GM12878 (cell line): ENCODE measurements at regions not wholly inside any gene's neighbourhood (a gene's known extent, or its start where the extent isn't known, plus 50 kb on each side); places are given as distances from the start of the nearest gene placed in this dataset.
A peak's percentile ranks its signal among the peaks of the same experiment; 100 is the strongest.

Experiments
- ATAC-seq: fragments of 200-7000 bp; cut with Tn5 transposase; 3 replicates; pipeline ENCODE4 v1.9.1; 2020; ENCODE audit warnings: mild to moderate bottlenecking, moderate library complexity
- BruUV-seq: library from RNA; stranded (reverse); fragments of 400-500 nt; replicated peaks from 2 replicates; lab custom pipeline; 2021; lab: Mats Ljungman, UMichigan
- CTCF ChIA-PET: fragments of 300-600 bp; sonication (Branson Sonifier 250); formaldehyde crosslinking; extraction: SDS; loops from one replicate; lab custom pipeline; 2021; ENCODE audit warnings: inconsistent platforms; lab: Yijun Ruan, JAX
- POLR2A ChIA-PET: fragments of 350-600 bp; formaldehyde crosslinking; extraction: SDS; loops from one replicate; lab custom pipeline; 2021; ENCODE audit warnings: inconsistent platforms; lab: Charles Lee
- RAD21 ChIA-PET: fragments of 300-600 bp; sonication (Branson Sonifier 250); formaldehyde crosslinking; loops from one replicate; lab custom pipeline; 2023; ENCODE audit warnings: antibody characterized with exemption; ENCODE audit not compliant: unreplicated experiment; lab: Charles Lee
- SMC1A ChIA-PET: fragments of 300-600 bp; sonication (Branson Sonifier 250); formaldehyde crosslinking; loops from one replicate; lab custom pipeline; 2023; ENCODE audit not compliant: unreplicated experiment, uncharacterized antibody; lab: Charles Lee
- DNase-seq: peaks from one replicate; pipeline ENCODE4 v3.0.0-alpha.2; 2011; ENCODE audit warnings: low read depth, low spot score
- FAIRE-seq: peaks from 3 replicates; lab custom pipeline; 2011; peaks lifted over from hg19 to GRCh38; lab: Jason Lieb, UNC
- H2AFZ ChIP-seq: 2 replicates; pipeline ENCODE4 v1.6.0; 2011; ENCODE audit warnings: low read depth, low read length, control low read depth; ENCODE audit not compliant: control insufficient read depth
- H3K27ac ChIP-seq: 2 replicates; pipeline ENCODE4 v1.5.1; 2011; ENCODE audit warnings: control low read depth; ENCODE audit not compliant: control insufficient read depth, insufficient read depth
- H3K27me3 ChIP-seq, 2 experiments: replicated peaks in 1 of 2; 2 replicates each; pipeline versions ENCODE4 v1.6.0 to v1.6.1; 2011; ENCODE audit warnings: low read length in 1 of 2; ENCODE audit not compliant: control insufficient read depth in 2 of 2, insufficient read depth in 2 of 2
- H3K36me3 ChIP-seq, 2 experiments: 2 replicates each; pipeline ENCODE4 v1.5.1; 2011; ENCODE audit warnings: low read length in 1 of 2; ENCODE audit not compliant: control insufficient read depth in 2 of 2, insufficient read depth in 2 of 2
- H3K4me1 ChIP-seq: 2 replicates; pipeline ENCODE4 v1.6.1; 2011; ENCODE audit warnings: mild to moderate bottlenecking, low read length, moderate library complexity, mixed read lengths; ENCODE audit not compliant: control insufficient read depth, insufficient read depth
- H3K4me2 ChIP-seq: 2 replicates; pipeline ENCODE4 v1.6.0; 2011; ENCODE audit warnings: control low read depth; ENCODE audit not compliant: control insufficient read depth, insufficient read depth
- H3K4me3 ChIP-seq: fragments of 200-600 bp; sonication (generic); 2 replicates; pipeline ENCODE4 v1.5.1; 2016
- H3K79me2 ChIP-seq: 2 replicates; pipeline ENCODE4 v1.6.0; 2011; ENCODE audit warnings: low read length; ENCODE audit not compliant: control insufficient read depth, insufficient read depth
- H3K9ac ChIP-seq: 2 replicates; pipeline ENCODE4 v1.8.0; 2011; ENCODE audit warnings: low read length, control low read depth, mixed read lengths; ENCODE audit not compliant: control insufficient read depth, insufficient read depth
- H3K9me3 ChIP-seq: replicated peaks from 3 replicates; pipeline ENCODE4 v1.5.1; 2011; ENCODE audit warnings: mild to moderate bottlenecking, low read length; ENCODE audit not compliant: control insufficient read depth, insufficient read depth
- H4K20me1 ChIP-seq: 2 replicates; pipeline ENCODE4 v1.6.0; 2011; ENCODE audit not compliant: control insufficient read depth, insufficient read depth
- BMI1 ChIP-seq: fragments of 450-650 bp; IDR thresholded peaks from 2 replicates; pipeline ENCODE4 v1.6.1; 2016; ENCODE audit warnings: mild to moderate bottlenecking, moderate library complexity, borderline replicate concordance
- EED ChIP-seq: sonication (generic); IDR thresholded peaks from 2 replicates; pipeline ENCODE4 v1.6.1; 2016; ENCODE audit warnings: antibody characterized with exemption, low read depth
- EGR1 ChIP-seq, 2 experiments: IDR thresholded peaks; 1 replicate in 1 of 2; 2 replicates in 1 of 2; pipeline ENCODE4 v1.6.1; 2011 to 2012; ENCODE audit warnings: low read depth in 2 of 2, low read length in 2 of 2, borderline replicate concordance in 1 of 2, mild to moderate bottlenecking in 1 of 2, moderate library complexity in 1 of 2
- EP300 ChIP-seq, 2 experiments: fragments of 150-350 bp in 1 of 2; IDR thresholded peaks; 2 replicates each; pipeline ENCODE4 v1.6.1; 2011 to 2012; ENCODE audit warnings: low read depth in 2 of 2, low read length in 2 of 2, borderline replicate concordance in 1 of 2, improper control_type of control experiment in 1 of 2, inconsistent platforms in 1 of 2; ENCODE audit not compliant: control insufficient read depth in 1 of 2
- GABPA ChIP-seq: IDR thresholded peaks from 2 replicates; pipeline ENCODE4 v1.6.1; 2014; ENCODE audit warnings: antibody characterized with exemption, low read depth, mild to moderate bottlenecking, inconsistent platforms
- IRF4 ChIP-seq: IDR thresholded peaks from 2 replicates; pipeline ENCODE4 v1.6.1; 2011; ENCODE audit warnings: low read depth, low read length
- JUNB ChIP-seq: IDR thresholded peaks from 2 replicates; pipeline ENCODE4 v1.6.1; 2016; ENCODE audit warnings: antibody characterized with exemption, mild to moderate bottlenecking
- JUND ChIP-seq: IDR thresholded peaks from 2 replicates; pipeline ENCODE4 v1.6.1; 2012; ENCODE audit warnings: low read depth, mild to moderate bottlenecking, low read length, improper control_type of control experiment, moderate library complexity
- MEF2A ChIP-seq: IDR thresholded peaks from 2 replicates; pipeline ENCODE4 v1.6.1; 2011; ENCODE audit warnings: low read depth, mild to moderate bottlenecking, low read length, moderate library complexity; ENCODE audit not compliant: insufficient read depth
- MTA3 ChIP-seq: IDR thresholded peaks from 2 replicates; pipeline ENCODE4 v1.6.1; 2012; ENCODE audit warnings: low read length, inconsistent platforms, borderline replicate concordance
- RFX5 ChIP-seq: IDR thresholded peaks from 2 replicates; pipeline ENCODE4 v1.6.1; 2011; ENCODE audit warnings: low read depth, low read length, improper control_type of control experiment
- RUNX3 ChIP-seq: IDR thresholded peaks from 2 replicates; pipeline ENCODE4 v1.6.1; 2012; ENCODE audit warnings: low read length, inconsistent platforms
- SIX5 ChIP-seq: IDR thresholded peaks from 2 replicates; pipeline ENCODE4 v1.6.1; 2011; ENCODE audit warnings: mild to moderate bottlenecking, low read depth, low read length, moderate library complexity; ENCODE audit not compliant: severe bottlenecking
- SMAD5 ChIP-seq: IDR thresholded peaks from 2 replicates; pipeline ENCODE4 v1.6.1; 2016; ENCODE audit warnings: antibody characterized with exemption, low read depth
- SREBF2 ChIP-seq: IDR thresholded peaks from 2 replicates; pipeline ENCODE4 v1.6.1; 2012; ENCODE audit warnings: mild to moderate bottlenecking, low read length
- SUZ12 ChIP-seq: fragments of 200-600 bp; sonication (generic); IDR thresholded peaks from one replicate; pipeline ENCODE4 v1.6.1; 2018; ENCODE audit warnings: antibody characterized with exemption, mild to moderate bottlenecking; ENCODE audit not compliant: unreplicated experiment
- TARDBP ChIP-seq: IDR thresholded peaks from 2 replicates; pipeline ENCODE4 v1.6.1; 2016; ENCODE audit warnings: borderline replicate concordance
- TCF7 ChIP-seq: IDR thresholded peaks from 2 replicates; pipeline ENCODE4 v1.6.1; 2014; ENCODE audit warnings: antibody characterized with exemption, borderline replicate concordance
- YY1 ChIP-seq: IDR thresholded peaks from 2 replicates; pipeline ENCODE4 v1.6.1; 2011; ENCODE audit warnings: low read depth, mild to moderate bottlenecking, low read length
- ZNF207 ChIP-seq: fragments of 450-650 bp; IDR thresholded peaks from 2 replicates; pipeline ENCODE4 v1.6.1; 2014; ENCODE audit warnings: antibody characterized with exemption, mild to moderate bottlenecking, borderline replicate concordance
- ZNF24 ChIP-seq: fragments of 450-650 bp; IDR thresholded peaks from 2 replicates; pipeline ENCODE4 v1.6.1; 2017; ENCODE audit warnings: antibody characterized with exemption, mild to moderate bottlenecking
- ZNF274 ChIP-seq: IDR thresholded peaks from one replicate; pipeline ENCODE4 v1.8.0; 2011; ENCODE audit not compliant: insufficient read length, insufficient read depth
- WGBS: methylation state at CpG from one replicate; pipeline ENCODE4 v1.1.6; 2016; ENCODE audit warnings: low lambda C conversion rate; ENCODE audit not compliant: insufficient replicate concordance, insufficient coverage; ENCODE audit errors: missing lambda C conversion rate; 5-methylcytosine and 5-hydroxymethylcytosine counted together
- in situ Hi-C: fragments of 300-500 bp; cut with MboI; formaldehyde crosslinking; loops from 9 replicates; pipeline ENCODE4 v1.14.3; 2018; ENCODE audit warnings: mixed read lengths
- intact Hi-C: fragments of 100-400 bp; cut with micrococcal nuclease; formaldehyde crosslinking; loops from one replicate; pipeline ENCODE4 v1.14.2; 2022; ENCODE audit not compliant: unreplicated experiment
- TF ChIP-seq, protein P1 (sequence below): IDR thresholded peaks from 2 replicates; pipeline ENCODE4 v1.6.1; 2012; ENCODE audit warnings: low read depth, low read length, improper control_type of control experiment
- TF ChIP-seq, protein P2 (sequence below): fragments of 450-650 bp; IDR thresholded peaks from 2 replicates; pipeline ENCODE4 v1.6.1; 2016; ENCODE audit warnings: mild to moderate bottlenecking

DNA sequence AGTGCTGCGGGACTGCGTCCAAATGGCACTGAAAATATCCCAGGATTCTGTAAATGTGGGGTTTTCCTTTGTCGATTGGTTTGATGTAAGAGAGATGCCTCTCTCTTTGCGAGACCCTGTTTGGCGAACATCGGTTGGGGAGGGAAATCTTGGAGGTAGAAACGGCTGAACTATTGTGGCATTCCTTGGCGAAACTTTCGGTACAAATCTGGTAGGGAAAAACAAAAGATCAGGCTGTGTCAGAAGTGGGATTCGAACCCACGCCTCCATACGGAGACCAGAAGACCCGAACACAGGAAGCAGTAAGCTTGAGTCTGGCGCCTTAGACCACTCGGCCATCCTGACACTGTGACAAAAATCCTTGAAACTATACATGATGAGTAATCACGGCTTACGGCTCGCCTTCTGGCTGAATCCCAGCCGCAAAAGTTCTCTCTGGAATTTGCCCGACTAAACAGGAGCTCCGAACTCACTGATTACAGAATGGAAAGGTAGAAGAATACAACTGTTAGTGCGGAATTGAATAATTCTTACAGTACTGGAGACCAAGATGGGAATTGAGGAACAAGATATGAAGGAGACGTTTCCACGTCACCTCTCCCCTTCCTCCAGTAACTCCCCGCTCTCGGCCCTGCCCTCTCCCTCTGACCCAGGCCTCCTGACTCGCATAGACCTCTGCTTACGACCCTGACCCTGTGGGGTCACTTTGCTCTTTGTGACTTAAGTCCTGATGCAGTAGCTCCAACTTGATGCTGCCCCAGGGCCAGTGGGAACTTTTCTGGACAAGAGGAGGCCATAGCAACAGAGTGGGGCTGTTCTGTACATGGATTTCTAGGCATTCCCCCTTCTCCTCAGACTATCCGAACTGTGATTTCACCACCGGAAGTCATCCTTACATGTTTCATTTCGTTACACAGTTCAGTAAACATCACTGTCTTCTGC, 132.8 kb upstream of the ZNF184 start:
- Histone ChIP-seq H3K79me2 (no peaks in the 10 kb centered on the region), H3K36me3 (no peaks in the 10 kb centered on the region), H3K9me3 (no peaks in the 10 kb centered on the region; the same call in 2 of the 3 replicates), H4K20me1 (no peaks in the 10 kb centered on the region), H3K4me1 (no peaks in the 10 kb centered on the region), H3K9ac (peak overlapping the region; percentile 36), H3K4me2 (peak overlapping the region; percentile 85), H2AFZ (peak overlapping the region; percentile 58), H3K27ac (no peak overlapping the region), H3K27me3 (no peaks in the 10 kb centered on the region), H3K4me3 (peak overlapping the region; percentile 75)
- ChIA-PET SMC1A (interaction anchor here (1.5 kb wide), 1 partner anchor 17 kb away, joined by 3 read pairs; no protein-coding TSS in a partner anchor), POLR2A (no interaction called here), RAD21 (no interaction called here), CTCF (interaction anchor here (0.7 kb wide), 1 partner anchor 12 kb away, joined by 3 read pairs; no protein-coding TSS in a partner anchor)
- ATAC-seq (peak; percentile 64), DNase-seq (no peak), FAIRE-seq (peak; percentile 54)
- in situ Hi-C loops = no loop called here
- 11% methylated on average over 31 of the region's 31 CpGs for WGBS
- intact Hi-C loops = loop anchor here (5.0 kb wide), 3 partner anchors 147 to 443 kb away; no protein-coding TSS in a partner anchor
- TF ChIP-seq EGR1 (IDR thresholded peaks at IDR 0.05; ENCODE audit: borderline replicate concordance in 1 of 2, low read depth in 2 of 2, low read length in 2 of 2) (no peak), JUNB (no peak), MTA3 (no peak), SREBF2 (peak; percentile 82), EED (0 out of 2 replicates have a peak, but pooled peaks have one; percentile 40), SIX5 (no peak), MEF2A (0 out of 2 replicates have a peak, but pooled peaks have one; percentile 18), BMI1 (no peak), ZNF207 (no peak), SUZ12 (no peak), RFX5 (no peak), RUNX3 (no peak), SMAD5 (no peak), TCF7 (0 out of 2 replicates have a peak, but pooled peaks have one; percentile 26), JUND (no peak), TARDBP (peak; percentile 95), ZNF274 (no peak), IRF4 (no peak), ZNF24 (peak; percentile 94), GABPA (peak; percentile 55; the same call in 1 of the 2 replicates), YY1 (peak; percentile 30; the same call in 1 of the 2 replicates), EP300 (IDR thresholded peaks at IDR 0.05; ENCODE audit: borderline replicate concordance in 1 of 2, control insufficient read depth in 1 of 2, low read depth in 2 of 2, low read length in 2 of 2) (peak in 1 of 2 experiments; percentile 54; a peak in 1 of 4 replicates)
- TF ChIP-seq, protein P1, sequence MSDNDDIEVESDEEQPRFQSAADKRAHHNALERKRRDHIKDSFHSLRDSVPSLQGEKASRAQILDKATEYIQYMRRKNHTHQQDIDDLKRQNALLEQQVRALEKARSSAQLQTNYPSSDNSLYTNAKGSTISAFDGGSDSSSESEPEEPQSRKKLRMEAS = no peak
- TF ChIP-seq, protein P2, sequence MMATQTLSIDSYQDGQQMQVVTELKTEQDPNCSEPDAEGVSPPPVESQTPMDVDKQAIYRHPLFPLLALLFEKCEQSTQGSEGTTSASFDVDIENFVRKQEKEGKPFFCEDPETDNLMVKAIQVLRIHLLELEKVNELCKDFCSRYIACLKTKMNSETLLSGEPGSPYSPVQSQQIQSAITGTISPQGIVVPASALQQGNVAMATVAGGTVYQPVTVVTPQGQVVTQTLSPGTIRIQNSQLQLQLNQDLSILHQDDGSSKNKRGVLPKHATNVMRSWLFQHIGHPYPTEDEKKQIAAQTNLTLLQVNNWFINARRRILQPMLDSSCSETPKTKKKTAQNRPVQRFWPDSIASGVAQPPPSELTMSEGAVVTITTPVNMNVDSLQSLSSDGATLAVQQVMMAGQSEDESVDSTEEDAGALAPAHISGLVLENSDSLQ = no peak
- BruUV-seq = no TSS peak
